Left lung (tissue), 4 donors: ENCODE measurements at regions not wholly inside any gene's neighbourhood (a gene's known extent, or its start where the extent isn't known, plus 50 kb on each side); places are given as distances from the start of the nearest gene placed in this dataset.
"Not testable (repeated sequence)": the region's sequence is repeated elsewhere in the genome, so short reads cannot be mapped to it uniquely, and the experiment has no call there.

Source experiments
- ATAC-seq: fragments of 200-7000 bp; cut with Tn5 transposase; one replicate; pipeline ENCODE4 v1.9.1; 2020; ENCODE audit warnings: moderate library complexity
- DNase-seq, 4 donors: peaks; one replicate each; pipeline ENCODE4 v3.0.0-alpha.2; 2013 to 2020
- H3K27ac ChIP-seq, 2 donors: fragments of 200-600 bp; sonication (generic) in 1 of 2; one replicate each; pipeline versions ENCODE4 v1.5.0 to v1.8.0; 2020 to 2021
- H3K27me3 ChIP-seq, 2 donors: fragments of 200-600 bp; sonication (generic) in 1 of 2; one replicate each; pipeline versions ENCODE4 v1.5.0 to v1.8.0; 2020 to 2021
- H3K36me3 ChIP-seq, 2 donors: fragments of 200-600 bp; sonication (generic) in 1 of 2; one replicate each; pipeline versions ENCODE4 v1.5.0 to v1.8.0; 2020 to 2021
- H3K4me1 ChIP-seq, 2 donors: fragments of 200-600 bp; one replicate each; pipeline ENCODE4 v1.8.0; 2021
- H3K4me3 ChIP-seq, 2 donors: fragments of 200-600 bp; sonication (generic) in 1 of 2; one replicate each; pipeline versions ENCODE4 v1.5.0 to v1.8.0; 2020 to 2021; ENCODE audit warnings: mild to moderate bottlenecking in 1 of 2
- H3K9me3 ChIP-seq, 2 donors: fragments of 200-600 bp; sonication (generic) in 1 of 2; one replicate each; pipeline versions ENCODE4 v1.5.0 to v1.8.0; 2020 to 2021
- CTCF ChIP-seq, 2 donors: fragments of 200-600 bp; sonication (generic) in 1 of 2; IDR thresholded peaks; one replicate each; pipeline versions ENCODE4 v1.5.0 to v1.8.0; 2021; ENCODE audit warnings: antibody characterized with exemption in 2 of 2
- intact Hi-C, 2 donors: fragments of 100-400 bp; cut with DNase I; formaldehyde crosslinking; loops; one replicate each; pipeline versions ENCODE4 v1.11.2 to v1.14.2; 2022
- donor health status: DM: no; HTN: yes; CAD: no.
- donor health status: DM: no; HTN: no; CAD: no.

DNA sequence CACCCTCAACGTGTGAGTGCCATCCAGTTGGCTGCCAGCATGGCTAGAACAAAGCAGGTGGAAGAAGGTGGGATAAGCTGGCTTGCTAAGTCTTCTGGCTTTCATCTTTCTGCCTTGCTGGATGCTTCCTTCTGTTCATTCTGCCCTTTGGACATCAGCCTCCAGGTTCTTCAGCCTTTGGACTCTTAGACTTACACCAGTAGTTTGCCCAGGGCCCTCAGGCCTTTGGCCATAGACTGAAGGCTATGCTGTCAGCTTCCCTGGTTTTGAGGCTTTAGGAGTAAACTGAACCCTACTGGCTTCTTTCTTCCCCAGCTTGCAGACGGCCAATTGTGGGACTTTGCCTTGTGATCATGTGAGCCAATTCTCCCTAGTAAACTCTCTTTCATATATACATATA, 155.0 kb upstream of the SERTAD2 start:
- Histone ChIP-seq H3K4me3 (no peak overlapping the region), H3K27me3 (no peaks in the 10 kb centered on the region), H3K36me3 (no peaks in the 10 kb centered on the region), H3K27ac (no peak overlapping the region), H3K9me3 (no peaks in the 10 kb centered on the region), H3K4me1 (peaks cover 0 to 9% of the 10 kb centered on the region in 2 donors)
- no peak for TF ChIP-seq CTCF (IDR thresholded peaks at IDR 0.05)
- intact Hi-C loops, result no loop called here
- no peak for DNase-seq
- ATAC-seq, result no peak

- TF ChIP-seq CTCF (IDR thresholded peaks at IDR 0.05), result no peak
- H3K27ac ChIP-seq, result no peak overlapping the region
- DNase-seq, result no peak
These were observed 155.5 kb upstream of the SERTAD2 start for GRCh38 chr2:64809216-64809615.

GRCh38 chr2:64812285-64812684, 158.6 kb upstream of the SERTAD2 start:
- peaks cover 0 to 9% of the 10 kb centered on the region in 2 donors for H3K4me1 ChIP-seq
- intact Hi-C loops, result no loop called here
- no peaks in the 10 kb centered on the region for H3K9me3 ChIP-seq
- TF ChIP-seq CTCF (IDR thresholded peaks at IDR 0.05), result no peak
- no peaks in the 10 kb centered on the region for H3K27me3 ChIP-seq
- no peak overlapping the region for H3K27ac ChIP-seq
- ATAC-seq, result no peak
- no peaks in the 10 kb centered on the region for H3K36me3 ChIP-seq
- no peak for DNase-seq
- no peak overlapping the region for H3K4me3 ChIP-seq

More at GRCh38 chr2:64809216-64809615, 155.5 kb upstream of the SERTAD2 start:
- peaks cover 0 to 9% of the 10 kb centered on the region in 2 donors for H3K4me1 ChIP-seq
- no peaks in the 10 kb centered on the region for H3K27me3 ChIP-seq
- no peaks in the 10 kb centered on the region for H3K9me3 ChIP-seq
- H3K4me3 ChIP-seq, result no peak overlapping the region
- no peak for ATAC-seq
- H3K36me3 ChIP-seq, result no peaks in the 10 kb centered on the region
- intact Hi-C loops, result no loop called here

- DNase-seq (no peak), ATAC-seq (no peak)
- no peak overlapping the region for H3K27ac ChIP-seq
- H3K36me3 ChIP-seq, result no peaks in the 10 kb centered on the region
- TF ChIP-seq CTCF (IDR thresholded peaks at IDR 0.05), result no peak
- peaks cover 0 to 11% of the 10 kb centered on the region in 2 donors for H3K4me1 ChIP-seq
- H3K9me3 ChIP-seq, result no peaks in the 10 kb centered on the region
- no peaks in the 10 kb centered on the region for H3K27me3 ChIP-seq
- H3K4me3 ChIP-seq, result no peak overlapping the region
- intact Hi-C loops, result no loop called here
These were observed 160.3 kb upstream of the SERTAD2 start for GRCh38 chr2:64814007-64814406.

DNA sequence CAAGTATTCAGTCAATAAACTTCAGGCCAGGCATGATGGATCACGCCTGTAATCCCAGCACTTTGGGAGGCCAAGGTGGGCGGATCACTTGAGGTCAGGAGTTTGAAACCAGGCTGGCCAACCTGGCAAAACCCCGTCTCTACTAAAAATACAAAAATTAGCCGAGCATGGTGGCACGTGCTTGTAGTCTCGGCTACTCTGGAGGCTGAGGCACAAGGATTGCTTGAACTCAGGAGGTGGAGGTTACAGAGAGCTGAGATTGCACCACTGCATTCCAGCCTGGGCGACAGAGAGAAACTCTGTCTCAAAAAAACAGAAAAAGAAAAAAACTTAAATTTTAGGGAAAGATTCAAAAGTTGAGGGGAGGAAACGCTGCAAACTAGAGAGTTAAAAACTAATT, 162.8 kb upstream of the SERTAD2 start:
- DNase-seq, H3K36me3 ChIP-seq, H3K9me3 ChIP-seq, H3K27ac ChIP-seq, intact Hi-C loops, ATAC-seq, H3K4me3 ChIP-seq, H3K27me3 ChIP-seq: not testable (repeated sequence)
- peaks cover 0 to 20% of the 10 kb centered on the region in 2 donors for H3K4me1 ChIP-seq

- Histone ChIP-seq H3K27ac (no peak overlapping the region), H3K4me1 (peaks cover 0 to 14% of the 10 kb centered on the region in 2 donors), H3K36me3 (no peaks in the 10 kb centered on the region), H3K27me3 (no peaks in the 10 kb centered on the region), H3K9me3 (no peaks in the 10 kb centered on the region), H3K4me3 (no peak overlapping the region)
- DNase-seq (no peak), ATAC-seq (no peak)
- TF ChIP-seq CTCF (IDR thresholded peaks at IDR 0.05), result no peak
- intact Hi-C loops, result no loop called here
These were observed 163.7 kb upstream of the SERTAD2 start for GRCh38 chr2:64817453-64817852.
